BLaER1 (cell line): ENCODE measurements at regions not wholly inside any gene's neighbourhood (a gene's known extent, or its start where the extent isn't known, plus 50 kb on each side); places are given as distances from the start of the nearest gene placed in this dataset.

Experiments
- H3K27ac ChIP-seq: shearing (Covaris generic); formaldehyde crosslinking; 2 replicates; pipeline ENCODE4 v1.8.1; 2022
- H3K27me3 ChIP-seq: shearing (Covaris generic); formaldehyde crosslinking; 2 replicates; pipeline ENCODE4 v1.8.1; 2022
- H3K36me3 ChIP-seq: shearing (Covaris generic); formaldehyde crosslinking; 2 replicates; pipeline ENCODE4 v1.8.1; 2022
- H3K4me1 ChIP-seq: shearing (Covaris generic); formaldehyde crosslinking; 2 replicates; pipeline ENCODE4 v1.8.1; 2022
- H3K4me2 ChIP-seq: shearing (Covaris generic); formaldehyde crosslinking; 2 replicates; pipeline ENCODE4 v1.8.1; 2022
- H3K4me3 ChIP-seq: shearing (Covaris generic); formaldehyde crosslinking; 2 replicates; pipeline ENCODE4 v1.8.1; 2022
- H3K9ac ChIP-seq: shearing (Covaris generic); formaldehyde crosslinking; 2 replicates; pipeline ENCODE4 v1.8.1; 2022
- H3K9me3 ChIP-seq: shearing (Covaris generic); formaldehyde crosslinking; 2 replicates; pipeline ENCODE4 v1.8.1; 2022
- H4K20me1 ChIP-seq: shearing (Covaris generic); formaldehyde crosslinking; 2 replicates; pipeline ENCODE4 v1.8.1; 2022
- Cebpa-rat ChIP-seq: shearing (Covaris generic); IDR thresholded peaks from 2 replicates; pipeline ENCODE4 v1.8.1; 2022

DNA sequence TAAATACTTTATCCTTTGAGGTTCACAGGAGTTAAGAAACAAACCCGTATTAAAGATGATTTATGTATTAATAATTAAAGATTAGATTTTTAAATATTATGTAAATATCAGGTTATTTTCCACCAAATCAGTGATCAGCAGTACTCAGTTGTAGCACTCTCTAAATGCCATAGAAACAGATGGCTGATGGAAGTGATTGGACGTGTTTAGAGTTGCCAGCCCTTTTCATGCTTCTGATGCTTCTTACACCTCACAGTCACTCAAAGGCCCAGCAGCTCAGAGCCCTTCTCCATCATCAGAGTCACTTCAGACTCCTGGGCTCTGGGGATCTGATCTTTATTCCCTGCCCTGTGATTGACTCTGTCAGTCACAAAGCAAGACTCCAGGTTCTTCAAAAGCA, 170.1 kb upstream of the PGRMC2 start:
- Histone ChIP-seq H3K36me3 (no peaks in the 10 kb centered on the region), H3K4me1 (peaks cover 24% of the 10 kb centered on the region), H3K27me3 (no peaks in the 10 kb centered on the region), H3K27ac (no peak overlapping the region), H3K4me2 (no peak overlapping the region), H3K9me3 (no peaks in the 10 kb centered on the region), H3K4me3 (no peak overlapping the region), H3K9ac (no peak overlapping the region), H4K20me1 (no peaks in the 10 kb centered on the region)
- TF ChIP-seq Cebpa-rat = no peak

DNA sequence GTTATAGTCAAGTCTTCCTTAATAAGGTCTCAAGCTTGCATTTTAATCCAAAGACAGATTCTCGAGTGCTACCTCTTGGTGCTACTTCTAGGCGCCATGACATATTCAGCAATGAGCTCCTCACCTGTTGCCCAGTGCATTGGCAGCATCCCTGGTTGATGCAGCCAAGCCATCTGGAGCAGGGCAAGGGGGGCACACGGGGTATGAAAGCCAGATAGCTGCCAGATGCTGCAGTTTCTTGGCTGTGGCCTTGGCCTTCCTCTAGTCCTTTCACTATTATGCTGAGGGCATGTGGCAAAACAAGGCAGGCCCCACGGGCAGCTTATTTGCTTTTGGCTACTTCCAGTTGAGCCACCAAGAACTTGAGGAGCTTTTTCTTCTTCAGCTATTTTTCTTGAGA, 168.6 kb upstream of the PGRMC2 start:
- no peaks in the 10 kb centered on the region for H4K20me1 ChIP-seq
- no peak overlapping the region for H3K4me3 ChIP-seq
- no peaks in the 10 kb centered on the region for H3K36me3 ChIP-seq
- no peaks in the 10 kb centered on the region for H3K9me3 ChIP-seq
- H3K27me3 ChIP-seq = no peaks in the 10 kb centered on the region
- H3K9ac ChIP-seq = no peak overlapping the region
- TF ChIP-seq Cebpa-rat = no peak
- no peak overlapping the region for H3K4me2 ChIP-seq
- no peak overlapping the region for H3K27ac ChIP-seq
- peaks cover 24% of the 10 kb centered on the region for H3K4me1 ChIP-seq

DNA sequence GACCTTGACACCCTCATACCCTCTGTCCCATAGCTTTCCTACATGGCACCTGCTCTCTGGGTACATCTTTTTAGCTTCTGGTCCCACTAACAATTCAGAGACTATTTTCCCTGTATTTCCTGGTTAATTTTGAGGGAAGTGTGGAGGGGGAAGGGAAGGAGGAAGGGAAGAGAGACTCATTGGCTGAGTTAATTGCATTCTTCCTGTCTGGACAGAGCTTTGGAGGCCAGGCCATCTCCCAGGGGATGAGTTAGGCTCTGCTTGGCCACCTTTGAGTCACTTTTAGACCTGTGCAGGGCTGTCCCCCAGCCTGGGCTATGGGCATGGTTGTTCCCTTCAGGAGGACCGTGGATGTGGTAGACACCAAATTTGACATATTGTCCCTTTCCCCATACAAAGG, 167.9 kb upstream of the PGRMC2 start:
- Histone ChIP-seq H3K9me3 (no peaks in the 10 kb centered on the region), H4K20me1 (no peaks in the 10 kb centered on the region), H3K4me3 (no peak overlapping the region), H3K9ac (no peak overlapping the region), H3K27ac (no peak overlapping the region), H3K27me3 (no peaks in the 10 kb centered on the region), H3K4me2 (no peak overlapping the region), H3K36me3 (no peaks in the 10 kb centered on the region), H3K4me1 (peaks cover 24% of the 10 kb centered on the region)
- TF ChIP-seq Cebpa-rat = no peak

DNA sequence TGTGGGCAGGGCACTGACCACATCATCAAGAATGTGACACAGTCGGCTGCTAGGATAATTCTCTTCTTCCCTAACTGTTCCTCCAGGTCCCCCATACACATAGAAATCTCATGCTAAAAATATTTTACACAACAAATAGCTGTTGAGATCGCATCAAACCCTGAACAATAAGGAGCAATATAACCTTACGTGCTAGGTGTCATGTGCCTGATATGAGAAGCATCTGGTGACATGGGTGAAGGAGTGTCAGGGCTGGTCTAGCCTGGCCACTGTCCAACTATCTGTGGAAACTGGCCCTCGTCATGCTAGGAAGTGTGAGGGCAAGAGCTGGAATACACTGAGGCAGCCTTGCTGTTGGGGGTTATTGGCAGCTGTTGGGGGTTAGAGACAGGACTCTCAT, 167.3 kb upstream of the PGRMC2 start:
- no peak overlapping the region for H3K9ac ChIP-seq
- H4K20me1 ChIP-seq = no peaks in the 10 kb centered on the region
- no peak overlapping the region for H3K4me3 ChIP-seq
- peak overlapping the region; percentile 61 for H3K4me2 ChIP-seq
- TF ChIP-seq Cebpa-rat = no peak
- H3K4me1 ChIP-seq = peaks cover 24% of the 10 kb centered on the region
- H3K27ac ChIP-seq = no peak overlapping the region
- H3K27me3 ChIP-seq = no peaks in the 10 kb centered on the region
- H3K36me3 ChIP-seq = no peaks in the 10 kb centered on the region
- no peaks in the 10 kb centered on the region for H3K9me3 ChIP-seq

DNA sequence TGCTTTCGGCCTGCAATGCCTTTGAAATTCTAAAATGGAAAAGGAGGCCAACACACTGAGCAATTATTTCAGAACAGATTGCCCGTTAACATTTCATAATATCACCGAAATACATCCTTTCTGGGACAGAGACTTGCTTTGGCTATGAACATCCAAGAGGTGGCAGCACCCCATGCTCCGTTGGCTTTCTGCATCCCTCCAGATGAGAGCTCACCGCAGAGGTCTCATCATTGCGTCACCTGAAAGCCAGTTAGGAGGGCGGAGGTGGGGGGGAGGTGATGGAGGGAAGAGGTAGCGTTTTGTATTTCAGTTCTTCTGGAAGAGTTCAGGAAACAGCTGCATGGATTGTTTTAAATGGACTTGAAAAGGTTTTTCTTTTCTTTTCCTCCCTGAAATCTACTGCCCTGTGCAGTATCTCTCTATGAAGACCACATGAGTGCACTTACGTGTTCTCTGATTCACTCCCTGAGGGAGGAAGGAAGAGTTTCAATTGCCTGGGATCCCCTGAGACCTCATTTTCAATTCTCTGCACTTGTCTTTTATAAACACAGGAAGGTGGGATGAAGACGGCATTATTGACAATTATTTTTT, 166.8 kb upstream of the PGRMC2 start:
- TF ChIP-seq Cebpa-rat = peak; percentile 92
- Histone ChIP-seq H3K9me3 (no peaks in the 10 kb centered on the region), H3K27me3 (no peaks in the 10 kb centered on the region), H3K36me3 (no peaks in the 10 kb centered on the region), H3K4me3 (no peak overlapping the region), H3K9ac (no peak overlapping the region), H3K4me2 (peak overlapping the region; percentile 61), H3K4me1 (peaks cover 24% of the 10 kb centered on the region), H3K27ac (no peak overlapping the region), H4K20me1 (no peaks in the 10 kb centered on the region)

DNA sequence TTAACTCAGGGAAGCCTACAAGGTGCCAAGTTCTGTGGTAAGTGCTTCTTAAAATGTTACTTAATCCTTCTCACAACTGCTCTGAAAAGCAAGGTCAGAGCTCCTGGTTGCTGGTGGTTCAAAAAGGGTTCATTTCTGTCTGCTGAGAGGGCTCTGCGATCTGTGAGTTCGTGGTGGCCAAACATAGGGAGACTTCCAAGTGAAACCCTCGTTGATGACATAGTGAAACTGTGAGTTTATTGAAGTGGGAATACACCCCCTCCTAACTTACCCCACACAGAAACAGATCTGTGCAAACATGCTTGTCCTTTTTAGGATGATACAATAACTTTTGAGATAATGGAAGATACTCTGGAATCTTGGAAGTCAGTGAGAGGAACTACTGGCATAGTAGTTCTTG, 164.8 kb upstream of the PGRMC2 start:
- Histone ChIP-seq H3K27ac (no peak overlapping the region), H4K20me1 (no peaks in the 10 kb centered on the region), H3K9ac (no peak overlapping the region), H3K4me3 (no peak overlapping the region), H3K36me3 (no peaks in the 10 kb centered on the region), H3K4me1 (peaks cover 24% of the 10 kb centered on the region), H3K4me2 (no peak overlapping the region), H3K27me3 (no peaks in the 10 kb centered on the region), H3K9me3 (no peaks in the 10 kb centered on the region)
- TF ChIP-seq Cebpa-rat = no peak

DNA sequence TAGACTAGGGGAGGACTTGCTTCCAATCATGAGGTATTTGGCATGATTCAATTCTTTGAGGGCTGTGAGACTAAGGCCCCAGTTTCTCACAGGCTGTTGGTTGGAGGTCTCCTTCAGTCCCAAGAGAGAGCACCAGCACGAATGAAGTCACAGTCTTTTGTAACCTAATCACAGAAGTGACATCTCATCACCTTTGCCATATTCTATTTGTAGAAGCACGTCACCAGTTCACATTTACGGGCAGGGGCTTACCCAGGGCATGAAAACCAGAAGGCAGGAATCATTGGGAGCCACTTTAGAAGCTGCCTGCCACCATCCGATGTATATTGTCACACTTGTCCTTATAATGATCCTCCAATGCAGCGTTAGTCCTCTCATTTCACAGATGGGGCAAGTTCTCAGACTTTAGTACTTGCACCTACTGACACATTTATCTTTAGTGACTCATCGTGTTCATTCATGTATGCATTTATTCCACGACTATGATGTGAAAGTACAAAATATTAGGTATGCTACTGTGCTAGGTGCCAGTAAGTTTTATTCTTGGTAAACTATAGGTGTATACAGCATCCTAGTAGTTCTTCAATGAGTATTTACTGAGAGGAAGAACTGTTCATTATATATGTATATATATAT, 163.8 kb upstream of the PGRMC2 start:
- H3K36me3 ChIP-seq = no peaks in the 10 kb centered on the region
- no peaks in the 10 kb centered on the region for H4K20me1 ChIP-seq
- peaks cover 24% of the 10 kb centered on the region for H3K4me1 ChIP-seq
- no peak overlapping the region for H3K4me2 ChIP-seq
- no peaks in the 10 kb centered on the region for H3K27me3 ChIP-seq
- no peak for TF ChIP-seq Cebpa-rat
- no peak overlapping the region for H3K4me3 ChIP-seq
- H3K9me3 ChIP-seq = no peaks in the 10 kb centered on the region
- H3K27ac ChIP-seq = no peak overlapping the region
- H3K9ac ChIP-seq = no peak overlapping the region

DNA sequence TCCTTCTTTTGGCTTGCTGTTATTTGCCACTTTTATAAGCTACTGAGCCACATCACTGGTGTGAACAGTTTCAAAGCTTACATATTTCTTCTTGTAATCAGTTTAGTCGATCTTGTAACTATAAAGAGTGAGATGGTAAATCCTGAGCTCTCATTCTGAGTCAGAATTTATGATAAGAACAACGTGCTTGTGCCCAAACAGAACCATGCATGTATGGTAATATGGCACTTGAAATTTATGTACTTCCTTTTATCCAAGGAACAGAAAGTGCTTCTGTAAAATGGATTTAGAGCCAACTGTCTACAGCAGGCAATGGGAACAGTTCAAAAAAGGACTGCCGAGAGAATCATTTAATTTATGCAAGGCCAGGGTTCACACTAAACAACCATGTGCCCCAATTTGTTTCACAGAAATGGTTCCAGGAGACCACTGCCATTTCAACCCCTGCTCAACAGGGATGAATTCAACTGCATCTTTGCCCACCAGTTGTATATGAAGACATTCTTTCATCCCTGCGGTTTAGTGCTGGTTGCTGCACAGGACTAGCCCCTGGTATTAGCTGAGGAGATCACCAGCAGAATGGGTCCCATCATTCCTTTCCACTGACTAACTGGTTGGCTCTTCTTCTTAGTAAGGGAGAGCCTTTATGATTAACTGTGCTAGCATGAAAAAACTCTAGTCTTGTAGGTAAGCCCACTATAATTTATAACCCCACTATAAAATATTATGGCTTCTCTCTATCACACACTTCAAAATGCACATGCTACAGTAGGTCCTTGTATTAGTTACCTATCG, 162.9 kb upstream of the PGRMC2 start:
- TF ChIP-seq Cebpa-rat = no peak
- H3K4me1 ChIP-seq = peaks cover 22% of the 10 kb centered on the region
- no peaks in the 10 kb centered on the region for H3K27me3 ChIP-seq
- no peaks in the 10 kb centered on the region for H3K36me3 ChIP-seq
- H3K9me3 ChIP-seq = no peaks in the 10 kb centered on the region
- H3K27ac ChIP-seq = no peak overlapping the region
- no peaks in the 10 kb centered on the region for H4K20me1 ChIP-seq
- H3K9ac ChIP-seq = no peak overlapping the region
- no peak overlapping the region for H3K4me2 ChIP-seq
- no peak overlapping the region for H3K4me3 ChIP-seq

DNA sequence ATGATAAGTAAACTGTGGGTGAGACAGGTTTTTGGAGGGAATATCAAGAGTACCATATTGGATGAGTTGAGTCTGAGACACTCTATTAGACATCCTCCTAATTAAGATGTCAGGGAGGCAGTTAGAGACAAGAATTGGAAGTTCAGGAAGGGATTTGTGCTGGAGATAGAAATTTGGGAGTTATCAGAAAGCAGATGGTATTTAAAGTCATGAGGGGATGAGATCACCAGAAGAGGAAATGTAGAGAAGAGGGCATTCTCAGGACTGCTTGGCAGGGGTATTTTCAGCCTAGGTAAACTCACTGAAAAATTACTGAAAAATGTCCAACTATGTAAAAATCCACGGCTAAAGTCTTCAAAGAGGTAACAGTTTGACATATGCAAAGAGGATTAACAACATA, 161.6 kb upstream of the PGRMC2 start:
- TF ChIP-seq Cebpa-rat = no peak
- H3K4me1 ChIP-seq = peaks cover 9% of the 10 kb centered on the region
- H3K4me2 ChIP-seq = no peak overlapping the region
- H3K27ac ChIP-seq = no peak overlapping the region
- H3K9ac ChIP-seq = no peak overlapping the region
- H3K27me3 ChIP-seq = no peaks in the 10 kb centered on the region
- no peaks in the 10 kb centered on the region for H4K20me1 ChIP-seq
- H3K9me3 ChIP-seq = peaks cover 7% of the 10 kb centered on the region; the same call in 1 of the 2 replicates
- no peak overlapping the region for H3K4me3 ChIP-seq
- H3K36me3 ChIP-seq = no peaks in the 10 kb centered on the region

DNA sequence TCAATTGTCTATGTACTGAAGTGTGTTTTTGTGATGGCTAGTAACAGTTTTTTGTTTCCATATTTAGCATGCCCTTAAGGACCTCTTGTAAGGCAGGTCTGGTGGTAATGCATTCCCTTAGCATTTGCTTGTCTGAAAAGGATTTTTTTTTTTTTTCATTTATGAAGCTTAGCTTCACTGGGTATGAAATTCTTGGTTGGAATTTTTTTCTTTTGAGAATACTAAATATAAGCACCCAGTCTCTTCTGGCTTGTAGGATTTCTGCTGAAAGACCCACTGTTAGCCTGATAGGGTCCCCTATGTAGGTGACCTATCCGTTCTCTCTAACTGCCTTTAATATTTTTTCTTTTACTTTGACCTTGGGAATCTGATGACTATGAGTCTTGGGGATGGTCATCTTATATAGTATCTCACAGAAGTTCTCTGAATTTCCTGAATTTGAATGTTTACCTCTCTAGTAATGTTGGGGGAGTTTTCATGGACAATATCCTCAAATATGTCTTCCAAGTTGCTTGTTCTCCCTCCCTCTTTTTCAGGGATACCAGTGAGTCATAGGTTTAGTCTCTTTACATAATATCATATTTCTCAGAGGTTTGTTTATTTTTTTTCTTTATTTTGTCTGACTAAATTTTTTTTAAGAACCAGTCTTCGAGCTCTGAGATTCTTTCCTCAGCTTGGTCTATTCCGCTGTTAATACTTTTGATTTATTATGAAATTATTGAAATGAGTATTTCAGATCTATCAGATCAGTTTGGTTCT, 157.1 kb upstream of the PGRMC2 start:
- Histone ChIP-seq H3K36me3 (peaks cover 7% of the 10 kb centered on the region; the same call in 1 of the 2 replicates), H3K9ac (no peak overlapping the region), H3K4me3 (no peak overlapping the region), H3K4me1 (no peaks in the 10 kb centered on the region), H3K4me2 (no peak overlapping the region), H3K27ac (no peak overlapping the region), H3K9me3 (peaks cover 44% of the 10 kb centered on the region), H4K20me1 (no peaks in the 10 kb centered on the region), H3K27me3 (no peaks in the 10 kb centered on the region)
- no peak for TF ChIP-seq Cebpa-rat
